ENCODE measurements at regions not wholly inside any gene's neighbourhood (a gene's known extent, or its start where the extent isn't known, plus 50 kb on each side); places are given as distances from the start of the nearest gene placed in this dataset.

- POLR2A ChIA-PET = interaction anchor here (0.6 kb wide), 1 partner anchor 351 kb away, joined by 3 read pairs; no protein-coding TSS in a partner anchor
- Mint-ChIP-seq H3K27me3 (ENCODE audit: low read depth) (no peaks in the 10 kb centered on the region; the same call in 1 of the 2 replicates), H3K36me3 (no peaks in the 10 kb centered on the region), H3K4me1 (peaks cover 56% of the 10 kb centered on the region), H3K27ac (no peak overlapping the region), H3K4me3 (no peak overlapping the region), H3K9me3 (no peaks in the 10 kb centered on the region)
- no peak for ATAC-seq
- no peak for TF ChIP-seq ZNF121 (CRISPR knock-in tag; IDR thresholded peaks at IDR 0.05)
- no peak for TF ChIP-seq MAX (CRISPR knock-in tag; IDR thresholded peaks at IDR 0.05)
- no peak for TF ChIP-seq GRHL2 (CRISPR knock-in tag; IDR thresholded peaks at IDR 0.05; ENCODE audit: insufficient replicate concordance, severe bottlenecking)
- no peak for TF ChIP-seq ESRRA (CRISPR knock-in tag; IDR thresholded peaks at IDR 0.05; ENCODE audit: borderline replicate concordance)
- no peak for TF ChIP-seq NFATC4 (CRISPR knock-in tag; IDR thresholded peaks at IDR 0.05)
- no peak for TF ChIP-seq EMX1 (CRISPR knock-in tag; IDR thresholded peaks at IDR 0.05)
- TF ChIP-seq GABPB1 (CRISPR knock-in tag; IDR thresholded peaks at IDR 0.05) = no peak
- TF ChIP-seq ARID4B (CRISPR knock-in tag; IDR thresholded peaks at IDR 0.05; ENCODE audit: borderline replicate concordance) = no peak
- no peak for TF ChIP-seq NR1H2 (CRISPR knock-in tag; IDR thresholded peaks at IDR 0.05)
- no peak for DNase-seq (ENCODE audit: low spot score)
- CTCF ChIA-PET = no interaction called here
Observed at GRCh38 chr5:165139721-165140120, 1634.3 kb downstream of the MAT2B start.

DNA sequence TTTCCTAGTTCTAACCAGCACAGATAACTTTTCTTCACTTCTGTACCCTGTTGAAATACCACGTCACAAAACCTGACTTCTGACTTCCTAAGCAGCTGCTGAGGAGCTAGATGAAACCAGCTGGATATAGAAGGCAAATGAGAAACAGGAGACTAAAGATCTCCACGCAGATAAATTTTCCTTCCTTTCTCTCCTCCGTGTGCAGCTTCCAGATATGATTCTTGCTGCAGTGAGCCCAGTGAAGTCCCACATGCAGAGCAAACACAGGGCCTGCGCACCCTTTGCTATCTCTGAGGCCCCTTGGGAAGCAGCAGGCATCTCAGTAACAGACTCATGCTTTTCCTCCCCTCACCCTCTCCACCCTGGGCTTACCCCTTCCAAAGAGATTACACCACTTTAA lies 1638.3 kb downstream of the MAT2B start:
- Mint-ChIP-seq H3K4me3 (no peak overlapping the region), H3K36me3 (0 out of 2 replicates have a peak, but pooled peaks cover 4% of the 10 kb centered on the region), H3K9me3 (peaks cover 6% of the 10 kb centered on the region), H3K27ac (no peak overlapping the region), H3K4me1 (peaks cover 28% of the 10 kb centered on the region), H3K27me3 (ENCODE audit: low read depth) (no peaks in the 10 kb centered on the region)
- no peak for ATAC-seq
- ChIA-PET POLR2A (no interaction called here), CTCF (no interaction called here)
- no peak for DNase-seq (ENCODE audit: low spot score)
- no peak for TF ChIP-seq ZNF317 (CRISPR knock-in tag; IDR thresholded peaks at IDR 0.05; ENCODE audit: borderline replicate concordance, low read depth)
- TF ChIP-seq FOXP1 (CRISPR knock-in tag; IDR thresholded peaks at IDR 0.05; ENCODE audit: borderline replicate concordance) = no peak
- TF ChIP-seq PRRX2 (CRISPR knock-in tag; IDR thresholded peaks at IDR 0.05) = no peak
- TF ChIP-seq, protein P1, sequence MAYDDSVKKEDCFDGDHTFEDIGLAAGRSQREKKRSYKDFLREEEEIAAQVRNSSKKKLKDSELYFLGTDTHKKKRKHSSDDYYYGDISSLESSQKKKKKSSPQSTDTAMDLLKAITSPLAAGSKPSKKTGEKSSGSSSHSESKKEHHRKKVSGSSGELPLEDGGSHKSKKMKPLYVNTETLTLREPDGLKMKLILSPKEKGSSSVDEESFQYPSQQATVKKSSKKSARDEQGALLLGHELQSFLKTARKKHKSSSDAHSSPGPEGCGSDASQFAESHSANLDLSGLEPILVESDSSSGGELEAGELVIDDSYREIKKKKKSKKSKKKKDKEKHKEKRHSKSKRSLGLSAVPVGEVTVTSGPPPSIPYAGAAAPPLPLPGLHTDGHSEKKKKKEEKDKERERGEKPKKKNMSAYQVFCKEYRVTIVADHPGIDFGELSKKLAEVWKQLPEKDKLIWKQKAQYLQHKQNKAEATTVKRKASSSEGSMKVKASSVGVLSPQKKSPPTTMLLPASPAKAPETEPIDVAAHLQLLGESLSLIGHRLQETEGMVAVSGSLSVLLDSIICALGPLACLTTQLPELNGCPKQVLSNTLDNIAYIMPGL (CRISPR knock-in tag; IDR thresholded peaks at IDR 0.05) = no peak
- TF ChIP-seq AFF4 (CRISPR knock-in tag; IDR thresholded peaks at IDR 0.05; ENCODE audit: borderline replicate concordance) = no peak
- no peak for TF ChIP-seq ZNF281 (CRISPR knock-in tag; IDR thresholded peaks at IDR 0.05)
- no peak for TF ChIP-seq ZBTB21 (CRISPR knock-in tag; IDR thresholded peaks at IDR 0.05; ENCODE audit: borderline replicate concordance)
- no peak for TF ChIP-seq GABPB1 (CRISPR knock-in tag; IDR thresholded peaks at IDR 0.05)
- no peak for TF ChIP-seq AR (CRISPR knock-in tag; IDR thresholded peaks at IDR 0.05)
